HG03378 (cell line): ENCODE measurements at regions not wholly inside any gene's neighbourhood (a gene's known extent, or its start where the extent isn't known, plus 50 kb on each side); places are given as distances from the start of the nearest gene placed in this dataset.

Source experiments
- ATAC-seq: cut with Tn5 transposase; IDR thresholded peaks from one replicate; pipeline ENCODE4 v1.9.1; 2021; ENCODE audit warnings: mild to moderate bottlenecking, moderate library complexity; ENCODE audit not compliant: unreplicated experiment

DNA sequence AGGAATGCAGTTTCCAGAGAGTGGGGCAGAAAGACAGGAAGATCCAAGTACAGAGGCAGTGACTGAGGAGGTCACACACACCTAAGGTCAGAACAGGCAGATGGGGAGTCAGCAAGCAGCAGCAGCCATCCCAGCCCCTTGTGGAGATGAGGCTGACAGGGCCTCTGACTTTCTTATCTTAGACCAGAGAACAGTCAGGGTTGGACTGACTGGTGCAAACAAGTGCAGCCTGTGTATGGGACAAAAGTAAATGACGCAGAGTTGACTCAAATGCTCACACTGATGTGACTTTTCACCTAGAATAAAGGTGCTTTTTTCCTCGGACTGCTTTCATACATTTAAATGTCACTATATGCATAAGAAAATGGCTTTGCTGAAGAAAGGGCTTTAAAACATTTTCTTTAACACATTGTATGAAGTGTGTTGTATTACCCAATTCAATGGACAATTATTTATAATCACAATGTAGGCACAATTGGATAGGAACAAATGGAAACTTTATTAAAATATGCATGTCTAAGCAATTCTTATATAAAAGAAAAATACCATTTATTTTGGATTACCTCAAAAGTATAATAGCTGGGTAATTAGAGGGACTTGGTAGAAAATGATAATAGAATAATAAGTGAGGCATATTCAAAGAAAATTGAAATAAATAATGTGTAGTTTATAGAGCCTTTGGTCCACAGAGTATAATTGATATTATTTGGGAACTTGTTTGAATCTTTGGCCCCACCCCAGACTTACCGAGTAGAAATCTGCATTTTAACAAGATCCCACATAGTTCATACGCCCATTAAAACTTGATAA, 1321.5 kb upstream of the CELF4 start:
- ATAC-seq: no peak

DNA sequence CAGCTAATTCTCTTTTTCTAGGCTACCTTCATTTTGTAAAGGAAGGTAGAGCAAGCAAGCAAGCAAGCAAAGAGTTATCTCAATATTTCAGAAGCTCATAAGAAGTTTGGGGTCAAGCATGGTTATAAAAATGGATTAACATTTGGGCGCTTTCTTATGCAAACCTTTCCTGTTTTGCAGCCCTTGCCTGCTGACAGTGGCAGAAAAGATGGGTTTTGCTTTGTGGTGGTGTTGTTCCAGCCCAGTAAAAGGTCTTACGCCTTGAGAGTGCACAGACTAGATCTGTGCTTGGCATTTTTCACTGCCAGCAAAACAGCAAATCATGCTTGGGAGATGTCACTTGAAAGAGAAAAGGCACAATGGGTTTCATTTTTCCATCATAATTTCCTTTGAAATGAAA, 1320.6 kb upstream of the CELF4 start:
- ATAC-seq: no peak

DNA sequence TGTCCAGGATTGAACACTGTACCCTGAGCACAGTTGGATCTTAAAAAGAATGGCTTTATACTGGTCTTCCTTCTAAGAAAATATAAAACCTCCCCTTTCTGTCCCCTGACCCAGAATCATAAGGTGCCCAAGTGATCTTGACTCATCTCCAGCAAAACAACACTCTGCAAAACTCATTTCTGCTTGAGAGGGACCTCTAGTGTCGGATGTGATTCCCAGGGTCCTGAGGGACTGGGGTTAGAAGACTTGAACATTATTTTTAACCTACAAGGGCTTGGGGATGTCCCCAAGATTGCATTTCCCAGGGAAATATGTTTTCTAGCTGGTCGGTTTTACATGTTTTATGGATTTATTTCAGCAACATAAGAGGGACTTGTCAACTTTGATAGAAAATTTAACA, 1318.5 kb upstream of the CELF4 start:
- no peak for ATAC-seq

DNA sequence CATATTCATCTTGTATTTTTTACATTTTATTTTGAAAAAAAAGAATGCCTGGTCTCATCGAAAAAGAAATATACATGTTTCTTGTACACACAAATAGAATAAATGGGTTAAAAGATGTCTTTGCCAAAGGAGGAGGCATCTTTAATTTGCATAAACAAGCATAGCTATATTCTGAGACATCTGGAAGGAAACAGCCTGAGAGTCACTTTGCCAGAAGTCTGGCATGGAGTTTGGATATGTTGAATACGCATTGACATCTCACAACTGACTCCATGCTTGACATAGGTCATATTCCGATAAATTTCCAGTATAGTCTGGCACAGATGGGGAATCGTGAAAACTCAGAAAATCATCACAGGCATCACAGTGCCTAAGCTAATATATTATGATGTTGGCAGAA, 1317.5 kb upstream of the CELF4 start:
- ATAC-seq: no peak

DNA sequence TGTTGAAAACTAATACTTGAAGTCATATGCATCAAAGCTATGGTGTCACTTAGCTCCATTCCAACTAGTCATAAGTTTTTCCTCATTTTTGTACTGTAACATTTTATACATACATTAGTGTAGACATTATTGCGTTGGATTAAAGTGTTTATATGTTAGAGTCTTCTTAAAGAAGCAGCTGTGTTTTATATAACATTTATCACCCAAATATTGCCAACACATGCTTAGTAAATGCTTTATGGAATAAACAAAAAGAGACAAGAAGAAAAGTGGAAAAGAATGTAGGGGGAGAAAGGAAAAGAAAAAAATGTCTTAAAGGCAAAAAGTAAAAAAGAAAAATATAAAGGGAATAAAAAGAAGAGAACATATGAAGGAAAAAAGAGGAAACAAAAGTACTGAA, 1314.3 kb upstream of the CELF4 start:
- ATAC-seq: no peak

DNA sequence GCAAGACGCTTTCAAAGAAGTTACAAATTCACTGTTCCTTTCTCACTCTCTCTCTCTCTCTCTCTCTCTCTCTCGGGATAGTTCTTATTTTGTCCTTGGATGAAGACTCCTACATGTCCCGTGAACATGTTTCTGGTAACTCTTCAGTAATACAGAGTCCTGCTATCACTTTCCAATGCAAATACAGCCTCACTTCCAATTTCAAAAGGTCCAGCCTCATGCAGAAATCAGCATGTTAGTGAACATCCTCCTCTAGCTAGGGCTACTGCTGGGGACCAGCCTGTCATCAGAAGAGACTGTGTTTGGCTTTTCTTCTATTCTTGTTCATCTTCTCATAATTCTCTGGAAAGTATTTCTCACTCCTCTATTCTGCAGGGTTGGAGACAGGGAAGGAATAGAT, 1306.7 kb upstream of the CELF4 start:
- no peak for ATAC-seq

DNA sequence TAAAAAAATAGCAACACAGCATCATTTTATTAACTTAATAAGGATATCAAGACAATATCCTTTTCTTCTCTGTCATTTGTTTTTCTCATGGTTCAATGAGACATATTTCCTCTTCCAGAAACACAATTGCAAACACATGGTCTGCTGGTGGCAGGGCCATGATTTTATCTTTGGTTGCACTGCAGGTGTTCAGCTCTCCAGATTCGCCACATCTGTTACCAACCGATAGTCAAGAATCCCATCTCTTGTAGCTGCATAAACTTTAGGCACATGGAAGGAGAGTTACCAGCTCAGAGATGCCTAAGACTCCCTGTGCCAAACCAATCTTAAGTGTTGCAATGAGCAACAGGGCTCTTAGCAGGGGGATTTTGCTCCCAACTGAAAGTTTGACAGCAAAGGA, 1303.2 kb upstream of the CELF4 start:
- ATAC-seq: no peak

DNA sequence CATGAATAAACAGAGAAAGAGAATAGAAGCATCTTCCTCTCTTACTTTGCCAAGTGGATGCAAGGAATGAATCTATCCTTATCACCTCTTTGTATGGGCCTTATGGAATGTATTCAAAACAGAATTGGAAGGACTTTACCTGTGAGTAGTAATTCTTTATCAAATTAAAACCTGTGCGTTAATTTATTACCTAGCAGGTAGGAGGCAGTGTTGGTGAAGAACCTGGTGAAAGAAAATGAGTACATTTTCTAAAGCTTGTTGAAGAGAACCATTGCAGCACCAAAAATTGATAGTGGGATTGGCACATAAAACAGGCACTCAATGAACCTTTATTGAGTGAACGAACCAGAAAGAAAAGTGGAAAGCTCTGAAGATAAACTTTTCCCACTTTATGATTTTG, 1302.1 kb upstream of the CELF4 start:
- no peak for ATAC-seq

DNA sequence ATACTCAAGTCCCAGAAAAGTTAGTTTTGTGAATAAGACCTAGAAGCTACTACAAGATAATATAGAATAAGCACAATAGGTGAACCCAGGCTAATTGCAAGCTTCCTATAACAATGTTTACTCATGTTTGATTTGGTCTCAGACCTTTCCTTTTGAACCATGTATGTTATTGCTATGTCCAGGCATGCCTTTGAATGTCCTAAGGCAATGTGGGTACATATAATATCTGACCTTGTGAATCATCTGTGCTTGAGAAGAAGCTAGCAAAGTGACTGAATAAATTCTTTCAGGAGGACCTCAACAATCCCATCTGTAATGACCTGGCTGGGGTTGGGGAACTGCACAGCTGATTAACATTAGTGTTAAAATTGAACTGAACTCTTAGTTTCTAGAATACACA, 1285.9 kb upstream of the CELF4 start:
- ATAC-seq: no peak

DNA sequence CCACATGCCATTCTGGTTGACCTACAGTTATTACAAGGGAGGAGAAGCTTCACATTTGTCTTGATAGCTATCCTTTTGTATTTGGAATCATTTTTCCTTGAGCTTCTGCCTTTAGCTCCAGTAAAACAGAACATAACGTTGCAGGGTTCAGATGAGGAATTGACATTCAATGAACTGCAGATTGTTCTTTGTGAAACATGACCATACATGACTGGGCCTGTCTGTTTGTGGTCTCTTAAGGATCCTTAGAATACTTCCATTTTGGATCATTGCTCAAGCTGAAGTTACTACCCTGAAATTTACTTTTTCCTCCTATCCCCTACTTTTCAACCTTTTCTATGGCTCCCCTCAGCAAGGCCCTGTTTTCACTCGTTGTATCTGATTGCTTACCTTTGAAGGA, 1281.7 kb upstream of the CELF4 start:
- no peak for ATAC-seq

DNA sequence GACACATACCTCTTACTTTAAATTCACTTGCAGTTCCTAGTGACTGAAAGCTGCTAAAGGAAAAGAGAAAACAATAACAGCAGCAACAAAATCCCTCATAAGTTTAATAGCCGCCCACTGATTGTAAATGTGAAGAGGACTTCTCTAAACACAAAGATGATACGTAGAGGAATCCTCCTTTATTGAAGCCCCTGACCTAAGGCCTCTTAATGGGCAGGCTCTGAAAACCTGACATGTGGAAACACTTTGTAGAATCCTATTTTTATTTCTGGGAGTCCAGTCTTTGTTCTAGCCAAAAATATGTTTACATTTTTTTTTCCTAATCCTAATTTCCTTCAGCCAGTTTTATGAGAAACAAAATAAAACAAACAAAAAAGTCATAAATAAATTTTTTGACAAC, 1277.7 kb upstream of the CELF4 start:
- ATAC-seq: no peak

DNA sequence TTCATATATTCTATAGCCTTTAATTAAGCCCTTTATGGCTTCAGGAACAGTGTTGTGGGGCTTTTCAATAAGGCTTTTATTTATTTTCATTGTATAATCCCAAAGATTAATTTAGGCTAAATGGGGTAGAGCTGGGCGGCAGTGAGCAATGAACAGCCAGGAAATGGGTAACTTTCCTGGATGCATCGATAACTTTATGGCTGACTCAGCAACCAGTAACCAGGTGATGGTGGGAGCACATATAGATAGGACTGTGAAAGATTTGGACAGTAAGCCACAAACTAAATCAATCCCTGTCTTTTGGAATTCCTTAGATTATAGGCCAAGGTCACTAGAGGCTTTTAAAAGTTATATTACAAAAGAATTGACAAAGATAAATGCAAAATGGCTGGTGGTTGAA, 1260.6 kb upstream of the CELF4 start:
- ATAC-seq: no peak

DNA sequence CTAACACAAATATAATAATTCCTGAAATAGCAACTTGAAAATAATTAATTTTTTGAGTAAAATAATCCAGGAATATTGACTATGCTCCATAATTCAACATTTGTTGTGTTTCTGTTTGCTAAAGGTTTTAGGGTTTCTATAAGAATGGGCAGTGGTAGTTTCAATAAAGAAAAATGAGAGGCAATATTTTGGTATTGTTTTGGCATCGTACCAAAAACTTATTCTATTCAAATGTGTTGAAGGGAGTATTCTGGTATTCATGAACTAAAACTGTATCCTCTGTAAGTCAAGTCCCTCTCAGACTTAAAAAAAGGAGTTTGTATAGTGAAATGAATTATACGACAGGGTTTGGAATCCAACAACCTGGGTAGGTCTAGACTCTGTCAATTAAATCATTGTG, 1245.6 kb upstream of the CELF4 start:
- ATAC-seq: no peak

DNA sequence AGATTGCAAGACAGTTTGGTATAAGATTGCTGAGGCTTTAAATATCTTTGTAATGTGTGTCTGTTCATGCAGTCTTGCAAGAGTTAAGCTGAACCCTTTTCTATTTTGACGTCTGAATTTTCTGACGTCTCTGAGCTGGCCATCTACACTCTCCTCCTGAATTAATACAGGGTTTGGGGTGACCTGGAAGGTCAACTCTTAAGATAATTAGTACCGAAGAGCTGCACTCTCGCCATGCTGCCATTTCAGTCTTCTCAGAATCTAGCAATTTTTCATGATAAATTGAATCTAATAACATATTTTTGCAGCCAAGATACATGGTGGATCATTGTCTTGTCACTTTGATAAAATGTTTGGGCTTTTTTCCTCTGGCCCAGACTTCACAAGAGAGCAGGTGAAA, 1245.2 kb upstream of the CELF4 start:
- ATAC-seq: no peak

DNA sequence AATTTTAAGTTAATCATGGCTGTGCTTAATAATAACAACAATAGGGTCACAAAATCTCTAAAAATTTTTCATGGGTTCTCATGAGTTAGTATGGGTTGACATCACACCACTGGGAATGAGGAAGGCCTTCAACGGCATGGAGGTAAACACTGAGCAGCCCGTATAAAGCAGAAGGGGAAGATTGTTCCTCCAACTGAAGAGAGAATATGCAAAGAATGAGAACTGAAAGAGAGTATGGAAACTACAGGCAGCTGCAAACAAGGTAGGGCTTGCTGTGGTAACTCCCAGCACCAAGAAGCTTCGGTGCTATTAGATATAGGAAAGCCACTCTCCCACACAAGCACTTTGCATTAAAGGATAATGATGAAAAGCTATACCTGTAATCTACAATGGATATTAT, 1242.3 kb upstream of the CELF4 start:
- no peak for ATAC-seq

DNA sequence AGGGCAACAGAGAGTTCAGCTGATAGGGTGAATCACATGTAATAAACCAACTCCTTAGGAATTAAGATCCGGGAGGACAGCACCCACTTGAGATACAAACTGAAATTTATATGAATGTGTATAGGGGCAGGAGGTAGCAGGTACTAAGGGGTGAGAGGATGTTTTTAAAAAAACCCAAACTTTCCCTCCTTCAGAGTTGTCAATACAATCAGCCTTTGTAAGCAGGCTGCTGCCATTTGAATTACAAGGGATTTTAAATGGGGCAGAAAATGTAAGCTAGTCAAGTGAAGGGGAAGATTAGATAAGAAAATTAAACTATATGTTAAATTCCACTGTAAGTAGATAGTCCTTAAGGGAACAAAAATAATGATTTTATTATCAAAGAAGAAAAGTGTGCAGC, 1239.7 kb upstream of the CELF4 start:
- no peak for ATAC-seq

DNA sequence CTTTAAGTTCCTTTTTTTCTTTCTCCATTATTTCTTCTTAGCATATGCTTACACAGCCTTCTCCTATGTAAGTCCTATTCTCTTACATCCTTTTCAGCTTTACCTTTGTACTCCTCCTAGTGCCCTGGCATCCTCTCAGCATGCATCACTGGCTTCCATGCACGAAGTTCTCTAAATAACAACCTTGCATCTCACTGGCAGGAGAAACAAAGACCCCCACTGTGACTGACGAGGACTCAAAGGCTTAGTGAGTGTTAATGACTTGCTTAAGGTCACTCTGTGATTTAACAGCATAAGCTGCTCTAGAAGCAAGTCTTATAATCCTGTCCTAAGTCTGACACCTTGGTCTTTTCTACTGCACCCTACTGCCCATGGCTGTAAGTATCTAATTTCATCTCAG, 1236.0 kb upstream of the CELF4 start:
- no peak for ATAC-seq

DNA sequence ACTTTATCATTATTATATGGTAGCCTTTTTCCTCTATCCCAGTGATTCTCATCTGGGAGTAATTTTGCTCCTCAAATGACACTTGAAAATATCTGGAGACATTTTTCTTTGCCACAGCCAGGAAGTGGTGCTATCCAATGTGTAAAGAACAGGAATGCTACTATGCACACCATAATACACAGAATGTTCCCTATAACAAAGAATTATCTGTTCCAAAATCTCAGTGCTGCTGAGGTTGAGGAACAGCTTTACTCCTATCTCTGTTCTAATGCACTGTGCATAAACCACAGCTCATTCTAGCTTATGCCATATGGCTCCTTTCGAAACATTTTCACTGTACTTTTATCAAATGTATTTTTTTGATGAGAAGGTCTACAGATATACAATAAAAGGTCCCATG, 1231.2 kb upstream of the CELF4 start:
- no peak for ATAC-seq

DNA sequence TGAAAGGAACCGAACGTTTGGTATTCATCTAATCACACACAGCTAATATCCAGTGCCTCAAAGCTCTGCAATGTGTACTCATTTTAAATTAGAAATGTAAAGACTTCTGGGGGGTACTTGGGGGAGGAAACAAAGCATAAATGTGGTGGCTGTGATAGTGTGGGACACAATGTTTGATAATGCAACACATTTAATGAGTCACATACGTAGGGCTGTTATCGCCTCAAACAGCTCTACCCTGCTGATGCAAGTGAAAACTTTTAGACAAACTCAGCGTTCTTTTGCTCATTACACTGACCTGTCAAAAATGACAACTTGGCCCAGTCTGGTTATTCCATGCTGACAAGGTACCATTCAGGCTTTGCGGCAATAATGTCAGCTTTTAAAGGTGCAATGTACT, 1227.1 kb upstream of the CELF4 start:
- ATAC-seq: no peak

DNA sequence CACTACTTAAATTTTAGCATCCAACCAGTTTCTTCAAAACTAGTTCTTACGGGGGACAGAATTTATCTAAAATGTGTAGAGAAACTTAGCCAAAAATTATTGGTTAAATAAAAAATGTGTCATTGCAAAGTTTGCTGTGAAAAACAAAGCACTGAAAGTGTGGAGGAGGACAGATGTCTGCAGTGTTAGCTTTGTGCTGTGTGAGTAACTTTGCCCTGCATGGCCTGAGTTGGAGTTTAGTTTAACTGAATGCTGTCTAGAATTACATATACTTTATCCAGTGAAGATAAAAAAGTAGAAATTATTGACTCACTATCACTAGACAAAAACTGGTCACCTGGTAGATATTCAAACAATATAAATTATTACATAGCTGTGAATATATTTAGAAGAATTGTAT, 1225.2 kb upstream of the CELF4 start:
- ATAC-seq: no peak

DNA sequence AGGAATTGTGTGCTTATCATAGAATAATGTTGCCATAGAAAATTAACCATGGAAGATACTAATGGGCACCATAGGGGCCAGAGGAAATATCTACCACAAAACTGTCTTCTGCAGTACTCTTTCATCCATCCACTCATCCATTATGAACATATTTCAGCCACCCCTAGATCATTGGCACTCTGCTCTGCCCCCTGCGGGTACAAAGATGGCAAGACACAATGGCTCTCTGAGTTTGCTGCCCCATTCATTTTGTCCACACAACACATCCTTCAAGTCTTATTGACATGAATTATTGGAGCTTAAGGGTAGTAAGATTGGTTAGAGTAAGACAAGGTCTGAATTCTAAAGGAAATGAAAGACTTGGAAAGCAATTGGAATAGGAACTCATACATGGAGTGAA, 1224.7 kb upstream of the CELF4 start:
- no peak for ATAC-seq

DNA sequence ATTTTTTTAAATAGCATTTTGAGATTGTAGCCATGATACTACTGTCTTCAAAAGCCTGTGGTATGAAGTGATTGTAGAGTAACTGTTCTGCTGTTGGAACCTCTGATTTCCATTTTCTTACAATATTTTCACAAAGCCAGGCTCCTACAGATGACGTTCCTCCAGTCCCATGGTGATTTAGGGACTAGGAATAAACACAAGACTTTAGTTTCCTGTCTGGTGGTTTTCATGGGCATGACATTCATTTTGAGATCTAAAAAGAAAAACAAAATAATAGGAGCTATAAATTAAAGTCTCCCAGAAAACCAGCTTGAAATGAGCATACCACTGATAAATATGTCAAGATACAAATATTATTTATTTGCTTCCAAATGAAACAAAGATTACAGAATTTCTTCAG, 1223.5 kb upstream of the CELF4 start:
- ATAC-seq: no peak

DNA sequence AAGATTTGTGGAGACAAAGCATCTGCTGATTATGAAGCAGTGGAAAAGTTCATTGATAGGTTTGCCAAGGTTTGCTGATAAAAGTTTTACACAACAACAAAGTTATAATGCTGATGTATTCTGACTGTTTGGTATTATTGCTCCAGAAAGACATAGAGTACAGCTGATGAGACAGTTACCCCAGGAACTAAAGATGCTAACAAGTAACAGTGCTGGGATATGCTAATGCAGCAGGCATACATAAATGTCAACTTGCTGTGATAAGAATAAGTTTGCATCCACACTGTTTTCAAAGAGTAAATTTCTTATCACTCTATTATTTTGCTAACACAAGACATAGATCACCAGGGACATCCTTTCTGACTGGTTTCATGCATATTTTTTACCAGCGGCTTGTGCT, 1221.3 kb upstream of the CELF4 start:
- no peak for ATAC-seq
